ENCODE measurements at regions not wholly inside any gene's neighbourhood (a gene's known extent, or its start where the extent isn't known, plus 50 kb on each side); places are given as distances from the start of the nearest gene placed in this dataset.

DNA sequence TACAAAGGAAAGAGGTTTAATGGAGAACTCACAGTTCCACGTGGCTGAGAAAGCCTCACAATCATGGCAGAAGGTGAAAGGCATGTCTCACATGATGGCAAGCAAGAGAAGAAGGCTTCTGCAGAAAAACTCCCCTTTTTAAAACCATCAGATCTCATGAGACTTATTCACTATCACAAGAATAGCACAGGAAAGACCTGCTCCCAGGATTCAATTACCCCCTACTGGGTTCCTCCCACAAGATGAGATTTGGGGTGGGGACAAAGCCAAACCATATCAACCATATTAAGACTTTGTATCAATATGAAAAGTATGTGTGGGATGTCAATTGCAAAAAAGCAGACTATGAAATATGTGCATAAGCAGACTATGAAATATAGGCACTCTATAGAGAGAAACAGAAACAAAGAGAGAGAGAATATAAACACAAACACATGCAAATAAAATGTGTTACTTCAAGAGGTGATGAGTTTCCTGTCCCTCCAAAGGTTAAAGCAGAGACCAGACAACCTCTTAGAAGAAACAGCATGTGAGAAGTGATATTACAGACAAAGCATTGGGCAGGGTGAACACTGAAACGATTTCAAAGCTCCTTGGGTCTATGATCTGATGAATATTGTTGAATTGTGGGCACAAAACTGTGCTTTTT is 151.2 kb upstream of the KRR1 start:
- no peak for DNase-seq (ENCODE audit: low spot score)
- TF ChIP-seq, protein P1, sequence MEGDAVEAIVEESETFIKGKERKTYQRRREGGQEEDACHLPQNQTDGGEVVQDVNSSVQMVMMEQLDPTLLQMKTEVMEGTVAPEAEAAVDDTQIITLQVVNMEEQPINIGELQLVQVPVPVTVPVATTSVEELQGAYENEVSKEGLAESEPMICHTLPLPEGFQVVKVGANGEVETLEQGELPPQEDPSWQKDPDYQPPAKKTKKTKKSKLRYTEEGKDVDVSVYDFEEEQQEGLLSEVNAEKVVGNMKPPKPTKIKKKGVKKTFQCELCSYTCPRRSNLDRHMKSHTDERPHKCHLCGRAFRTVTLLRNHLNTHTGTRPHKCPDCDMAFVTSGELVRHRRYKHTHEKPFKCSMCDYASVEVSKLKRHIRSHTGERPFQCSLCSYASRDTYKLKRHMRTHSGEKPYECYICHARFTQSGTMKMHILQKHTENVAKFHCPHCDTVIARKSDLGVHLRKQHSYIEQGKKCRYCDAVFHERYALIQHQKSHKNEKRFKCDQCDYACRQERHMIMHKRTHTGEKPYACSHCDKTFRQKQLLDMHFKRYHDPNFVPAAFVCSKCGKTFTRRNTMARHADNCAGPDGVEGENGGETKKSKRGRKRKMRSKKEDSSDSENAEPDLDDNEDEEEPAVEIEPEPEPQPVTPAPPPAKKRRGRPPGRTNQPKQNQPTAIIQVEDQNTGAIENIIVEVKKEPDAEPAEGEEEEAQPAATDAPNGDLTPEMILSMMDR (IDR thresholded peaks at IDR 0.05): no peak
- H3K4me3 ChIP-seq: no peak overlapping the region
- H3K27ac ChIP-seq: no peak overlapping the region

DNA sequence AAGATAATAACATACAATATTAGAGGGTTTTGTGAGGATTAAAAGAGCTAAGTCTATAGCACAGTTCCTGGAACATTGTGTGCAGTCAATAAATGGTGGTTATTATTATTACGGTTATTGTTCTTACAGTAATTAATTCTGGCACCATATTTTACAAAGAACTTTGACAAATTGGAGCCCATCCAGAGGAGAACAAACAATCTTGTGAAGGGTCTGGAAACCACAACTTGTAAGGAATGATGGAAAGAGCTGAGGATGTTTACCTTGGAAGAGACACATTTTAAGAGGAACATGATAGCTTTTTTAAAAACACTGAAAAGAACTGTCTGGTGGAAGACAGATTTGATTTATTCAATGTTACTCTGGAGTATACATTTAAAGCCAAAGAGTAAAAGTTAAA is 150.5 kb upstream of the KRR1 start:
- TF ChIP-seq, protein P1 (IDR thresholded peaks at IDR 0.05): no peak
- no peak overlapping the region for H3K4me3 ChIP-seq
- no peak overlapping the region for H3K27ac ChIP-seq
- no peak for DNase-seq (ENCODE audit: low spot score)

DNA sequence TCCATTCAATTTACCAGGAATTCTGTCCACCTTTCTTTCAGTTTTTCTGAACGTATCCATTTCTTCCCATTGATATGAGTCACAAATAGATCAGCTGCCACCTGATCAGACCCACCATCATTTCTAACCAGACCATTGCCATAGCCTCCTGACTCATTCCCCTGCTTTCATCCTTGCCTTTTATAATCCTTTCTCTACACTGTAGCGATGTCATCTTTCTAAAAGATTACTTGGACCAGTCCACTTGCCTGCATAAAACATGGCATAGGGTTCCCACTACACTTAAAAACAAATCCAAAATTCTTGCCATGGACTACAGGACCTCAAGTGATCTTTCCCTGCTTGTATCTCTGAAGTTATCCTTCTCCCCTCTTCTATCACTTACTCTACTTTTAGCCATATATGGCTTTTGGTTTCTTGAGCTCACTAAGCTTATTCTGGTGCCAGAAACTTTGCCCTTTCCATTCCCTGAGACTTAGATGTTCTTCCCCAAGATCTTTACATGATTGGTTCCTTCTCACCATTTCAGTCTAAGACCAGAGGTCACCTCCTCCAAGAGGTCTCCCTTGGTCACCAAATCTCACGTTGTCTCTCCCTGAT is 149.5 kb upstream of the KRR1 start:
- Histone ChIP-seq H3K27ac (no peak overlapping the region), H3K4me3 (no peak overlapping the region)
- TF ChIP-seq, protein P1 (IDR thresholded peaks at IDR 0.05): no peak
- no peak for DNase-seq (ENCODE audit: low spot score)

DNA sequence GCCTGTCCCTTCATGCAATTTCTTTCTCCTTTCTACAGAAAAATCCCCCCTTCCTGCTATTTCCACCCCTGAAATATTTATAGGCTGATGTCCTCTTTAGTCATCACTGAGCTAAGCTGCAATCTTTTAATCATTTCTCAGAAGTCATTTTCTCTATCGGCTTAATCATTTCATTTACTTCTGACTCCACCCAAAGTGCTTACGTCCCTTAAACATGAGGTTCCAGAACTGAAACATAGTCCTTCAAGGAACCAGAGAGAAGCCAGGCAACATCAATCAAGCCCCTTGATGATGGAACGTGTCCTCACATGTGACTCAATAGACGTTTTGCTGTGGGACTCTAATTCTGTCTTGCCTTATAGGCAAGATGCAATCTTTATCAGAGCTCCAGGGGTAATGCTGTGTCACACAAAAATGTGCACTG is 148.7 kb upstream of the KRR1 start:
- no peak for DNase-seq (ENCODE audit: low spot score)
- Histone ChIP-seq H3K4me3 (no peak overlapping the region), H3K27ac (no peak overlapping the region)
- TF ChIP-seq, protein P1 (IDR thresholded peaks at IDR 0.05): no peak

DNA sequence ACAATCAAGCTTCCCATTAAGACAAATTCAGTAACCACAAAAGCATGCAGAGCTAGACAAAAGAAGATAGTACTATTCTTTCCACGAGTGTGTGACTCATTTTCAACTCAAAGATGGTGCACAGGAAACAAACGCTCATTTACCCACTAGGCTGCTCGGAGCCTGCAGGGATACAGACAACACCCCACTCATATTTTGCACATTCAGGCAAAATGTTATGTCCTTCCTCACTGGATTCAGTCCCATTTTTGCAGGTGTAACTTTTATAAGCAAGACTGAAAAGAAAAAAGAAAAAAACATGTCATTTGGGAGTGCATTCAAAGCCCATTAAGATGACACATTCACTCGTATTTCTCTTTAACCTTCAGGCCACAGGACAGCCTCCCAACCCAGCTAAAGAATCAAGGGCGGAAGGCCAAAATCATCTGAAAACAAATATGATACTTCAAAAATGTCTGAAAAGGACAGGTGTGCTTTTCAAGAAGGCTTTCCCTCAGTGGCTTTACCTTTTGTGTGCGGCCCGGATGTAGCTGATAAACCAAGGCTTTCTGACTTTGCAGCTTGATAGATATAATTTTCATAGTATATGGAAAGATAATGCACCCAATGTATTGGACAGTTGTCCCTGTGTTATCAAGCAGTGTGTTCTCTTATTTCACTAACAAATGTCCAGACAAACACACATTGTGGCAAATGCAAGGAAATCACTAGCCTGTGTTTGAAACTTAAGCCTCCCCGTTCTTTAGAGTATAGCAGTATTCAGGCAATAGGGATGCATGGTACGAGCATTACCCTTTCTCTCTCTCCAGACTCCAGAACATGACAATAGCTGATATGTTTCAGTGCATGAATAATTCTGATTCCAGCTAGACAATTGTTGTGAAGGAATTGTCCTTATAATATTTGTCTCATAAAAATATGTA is 147.8 kb upstream of the KRR1 start:
- Histone ChIP-seq H3K27ac (no peak overlapping the region), H3K4me3 (no peak overlapping the region)
- no peak for DNase-seq (ENCODE audit: low spot score)
- TF ChIP-seq, protein P1 (IDR thresholded peaks at IDR 0.05): no peak

DNA sequence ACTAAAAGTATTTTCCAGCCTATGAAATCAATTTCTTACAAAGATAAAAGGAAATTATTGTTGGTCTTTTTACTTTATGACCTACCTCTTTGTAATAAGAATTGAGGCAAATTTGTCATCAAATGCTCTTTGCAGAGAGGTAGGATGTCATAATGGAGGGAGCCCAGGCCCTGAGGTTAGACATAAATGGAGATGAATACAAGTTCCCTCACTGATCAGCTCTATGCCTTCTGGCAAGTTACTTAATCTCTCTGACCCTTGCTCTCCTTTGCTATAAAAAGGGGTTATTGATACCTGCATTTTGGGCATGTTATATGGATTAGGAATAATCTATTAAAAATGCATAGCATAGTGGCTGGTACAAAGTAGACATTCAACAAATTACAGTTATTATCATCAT is 146.9 kb upstream of the KRR1 start:
- no peak overlapping the region for H3K27ac ChIP-seq
- TF ChIP-seq, protein P1 (IDR thresholded peaks at IDR 0.05): no peak
- no peak overlapping the region for H3K4me3 ChIP-seq
- DNase-seq (ENCODE audit: low spot score): no peak

All from coronary artery (tissue), 2 donors.